H1 (cell line): ENCODE measurements at regions not wholly inside any gene's neighbourhood (a gene's known extent, or its start where the extent isn't known, plus 50 kb on each side); places are given as distances from the start of the nearest gene placed in this dataset.

ENCODE experiments used
- CTCF ChIA-PET: fragments of 300-600 bp; sonication (Branson Sonifier 250); formaldehyde crosslinking; loops from one replicate; lab custom pipeline; 2021; ENCODE audit not compliant: partially characterized antibody; lab: Charles Lee
- POLR2A ChIA-PET: fragments of 300-600 bp; sonication (Branson Sonifier 250); formaldehyde crosslinking; loops from one replicate; lab custom pipeline; 2021; ENCODE audit warnings: inconsistent platforms; ENCODE audit not compliant: partially characterized antibody; lab: Charles Lee
- DNase-seq, 2 experiments: peaks; one replicate each; pipeline versions ENCODE4 v3.0.0 to v3.0.0-alpha.2; 2010 to 2022; ENCODE audit warnings: low spot score in 2 of 2, low read depth in 1 of 2, mixed read lengths in 1 of 2
- FAIRE-seq: peaks from 2 replicates; lab custom pipeline; 2011; peaks lifted over from hg19 to GRCh38; lab: Jason Lieb, UNC
- H2AFZ ChIP-seq: 2 replicates; pipeline ENCODE4 v1.8.1; 2012; ENCODE audit warnings: low read length, inconsistent platforms
- H2AK5ac ChIP-seq: 2 replicates; pipeline ENCODE4 v1.6.1; 2013; ENCODE audit warnings: low read depth, low read length
- H2BK120ac ChIP-seq: replicated peaks from 2 replicates; pipeline ENCODE3; 2013; ENCODE audit warnings: low read depth, low read length, inconsistent platforms
- H2BK12ac ChIP-seq: 2 replicates; pipeline ENCODE4 v1.6.1; 2013; ENCODE audit warnings: low read depth, low read length
- H2BK15ac ChIP-seq: 2 replicates; pipeline ENCODE4 v1.6.1; 2013; ENCODE audit warnings: low read length
- H2BK20ac ChIP-seq: 2 replicates; pipeline ENCODE4 v1.6.1; 2013; ENCODE audit warnings: low read length
- H2BK5ac ChIP-seq: 2 replicates; pipeline ENCODE4 v1.6.1; 2013; ENCODE audit warnings: low read depth, low read length
- H3K14ac ChIP-seq: 2 replicates; pipeline ENCODE4 v1.6.1; 2013; ENCODE audit warnings: inconsistent platforms; ENCODE audit not compliant: insufficient read length
- H3K18ac ChIP-seq: 2 replicates; pipeline ENCODE4 v1.6.1; 2013; ENCODE audit warnings: low read length; ENCODE audit errors: extremely low read depth
- H3K23ac ChIP-seq: 2 replicates; pipeline ENCODE4 v1.6.1; 2013; ENCODE audit warnings: inconsistent platforms; ENCODE audit not compliant: insufficient read length
- H3K23me2 ChIP-seq: 2 replicates; pipeline ENCODE4 v1.6.1; 2013; ENCODE audit warnings: low read depth, low read length
- H3K27ac ChIP-seq: 2 replicates; pipeline ENCODE4 v1.6.1; 2011; ENCODE audit warnings: low read depth, low read length, inconsistent platforms
- H3K27me3 ChIP-seq, 4 experiments: replicated peaks in 1 of 4; 1 replicate in 1 of 4; 2 replicates in 3 of 4; pipeline versions ENCODE4 v1.6.1 to v1.8.1; 2011 to 2013; ENCODE audit warnings: low read length in 3 of 4, mild to moderate bottlenecking in 3 of 4, inconsistent platforms in 2 of 4, mixed read lengths in 2 of 4, moderate library complexity in 1 of 4; ENCODE audit not compliant: control insufficient read depth in 3 of 4, insufficient read depth in 3 of 4; ENCODE audit errors: extremely low read depth in 1 of 4
- H3K36me3 ChIP-seq, 4 experiments: 2 replicates each; pipeline versions ENCODE4 v1.6.1 to v1.8.1; 2011 to 2013; ENCODE audit warnings: mild to moderate bottlenecking in 4 of 4, low read length in 3 of 4, moderate library complexity in 2 of 4, control low read depth in 1 of 4, inconsistent platforms in 1 of 4; ENCODE audit not compliant: insufficient read depth in 4 of 4, control insufficient read depth in 2 of 4
- H3K4ac ChIP-seq: replicated peaks from 2 replicates; pipeline ENCODE3; 2013; ENCODE audit warnings: low read length, low read depth, mixed read lengths, inconsistent platforms; ENCODE audit not compliant: insufficient read length
- H3K4me1 ChIP-seq, 4 experiments: replicated peaks in 1 of 4; 1 replicate in 1 of 4; 2 replicates in 3 of 4; pipeline versions ENCODE4 v1.6.1 to v1.8.1; 2011 to 2013; ENCODE audit warnings: low read length in 3 of 4, inconsistent platforms in 2 of 4, mixed read lengths in 1 of 4; ENCODE audit not compliant: insufficient read depth in 4 of 4, control insufficient read depth in 3 of 4
- H3K4me2 ChIP-seq, 2 experiments: 2 replicates each; pipeline versions ENCODE4 v1.6.1 to v1.8.1; 2011 to 2013; ENCODE audit warnings: low read depth in 2 of 2, low read length in 2 of 2, control low read depth in 1 of 2, inconsistent platforms in 1 of 2, mild to moderate bottlenecking in 1 of 2; ENCODE audit not compliant: insufficient read depth in 1 of 2
- H3K4me3 ChIP-seq, 4 experiments: fragments of 200-600, 300-600 bp in 1 of 4; sonication (generic), shearing (Covaris generic), sonication (Bioruptor Twin) in 1 of 4; 2 replicates each; pipeline versions ENCODE4 v1.5.1 to v1.8.1; 2011 to 2016; ENCODE audit warnings: low read length in 4 of 4, low read depth in 3 of 4, control low read depth in 2 of 4, inconsistent platforms in 2 of 4, mild to moderate bottlenecking in 2 of 4, mixed read lengths in 1 of 4, moderate library complexity in 1 of 4; ENCODE audit not compliant: insufficient read depth in 2 of 4; ENCODE audit errors: extremely low read depth in 1 of 4
- H3K56ac ChIP-seq: replicated peaks from 2 replicates; pipeline ENCODE3; 2013; ENCODE audit warnings: low read depth, mild to moderate bottlenecking, mixed read lengths, low read length, inconsistent platforms; ENCODE audit not compliant: insufficient read length
- H3K79me1 ChIP-seq: 2 replicates; pipeline ENCODE4 v1.6.1; 2013; ENCODE audit warnings: low read depth, low read length, control low read depth
- H3K79me2 ChIP-seq, 2 experiments: 2 replicates each; pipeline versions ENCODE4 v1.6.1 to v1.8.1; 2012 to 2013; ENCODE audit warnings: low read length in 2 of 2, mild to moderate bottlenecking in 2 of 2, inconsistent platforms in 1 of 2; ENCODE audit not compliant: insufficient read depth in 2 of 2, control insufficient read depth in 1 of 2
- H3K9ac ChIP-seq, 4 experiments: replicated peaks in 1 of 4; 1 replicate in 1 of 4; 2 replicates in 3 of 4; pipeline versions ENCODE4 v1.6.1 to v1.8.1; 2011 to 2013; ENCODE audit warnings: low read depth in 3 of 4, low read length in 3 of 4, control low read depth in 2 of 4, mild to moderate bottlenecking in 2 of 4, moderate library complexity in 2 of 4, inconsistent platforms in 1 of 4; ENCODE audit errors: extremely low read depth in 1 of 4
- H3K9me3 ChIP-seq, 2 experiments: 2 replicates each; pipeline versions ENCODE4 v1.6.1 to v1.8.1; 2012 to 2013; ENCODE audit warnings: mild to moderate bottlenecking in 2 of 2, moderate library complexity in 2 of 2, control low read depth in 1 of 2, inconsistent platforms in 1 of 2, low read depth in 1 of 2, low read length in 1 of 2, mixed read lengths in 1 of 2; ENCODE audit not compliant: insufficient read depth in 2 of 2
- H4K20me1 ChIP-seq, 2 experiments: replicated peaks in 1 of 2; 2 replicates each; pipeline versions ENCODE3 to v1.8.1; 2011 to 2013; ENCODE audit warnings: inconsistent platforms in 2 of 2, low read length in 2 of 2, mild to moderate bottlenecking in 1 of 2; ENCODE audit not compliant: insufficient read depth in 2 of 2, control insufficient read depth in 1 of 2
- H4K5ac ChIP-seq: 2 replicates; pipeline ENCODE4 v1.6.1; 2013; ENCODE audit warnings: low read length, low read depth, mixed read lengths, inconsistent platforms; ENCODE audit not compliant: insufficient read length
- H4K8ac ChIP-seq: 2 replicates; pipeline ENCODE4 v1.8.0; 2013; ENCODE audit warnings: mild to moderate bottlenecking, moderate library complexity, low read length, inconsistent platforms; ENCODE audit not compliant: insufficient read depth; ENCODE audit errors: extremely low read depth
- H4K91ac ChIP-seq: replicated peaks from 2 replicates; pipeline ENCODE3; 2013; ENCODE audit warnings: low read length, mixed read lengths, inconsistent platforms; ENCODE audit not compliant: insufficient read length
- GABPA ChIP-seq: IDR thresholded peaks from 2 replicates; pipeline ENCODE4 v1.6.1; 2011; ENCODE audit warnings: mild to moderate bottlenecking, low read length, moderate library complexity, borderline replicate concordance; ENCODE audit not compliant: insufficient read depth
- RBBP5 ChIP-seq: IDR thresholded peaks from 2 replicates; pipeline ENCODE4 v1.7.1; 2012; ENCODE audit warnings: low read depth, mild to moderate bottlenecking, inconsistent platforms, low read length, moderate library complexity, borderline replicate concordance
- SUZ12 ChIP-seq: fragments of 200-600 bp; sonication (generic); IDR thresholded peaks from 2 replicates; pipeline ENCODE4 v1.6.1; 2012; ENCODE audit warnings: mild to moderate bottlenecking, inconsistent platforms, low read length, moderate library complexity, mixed read lengths
- WGBS, 2 experiments: shearing (Covaris generic) in 1 of 2; methylation state at CpG; one replicate each; pipeline versions ENCODE4 v1.1.6 to v1.1.7; 2013 to 2015; ENCODE audit warnings: low lambda C conversion rate in 2 of 2, mixed read lengths in 2 of 2, inconsistent platforms in 1 of 2, low coverage in 1 of 2, missing lambda C conversion rate in 1 of 2; ENCODE audit not compliant: insufficient replicate concordance in 2 of 2, insufficient coverage in 1 of 2, insufficient read length in 1 of 2; ENCODE audit errors: extremely low coverage in 1 of 2, missing lambda C conversion rate in 1 of 2; 5-methylcytosine and 5-hydroxymethylcytosine counted together

DNA sequence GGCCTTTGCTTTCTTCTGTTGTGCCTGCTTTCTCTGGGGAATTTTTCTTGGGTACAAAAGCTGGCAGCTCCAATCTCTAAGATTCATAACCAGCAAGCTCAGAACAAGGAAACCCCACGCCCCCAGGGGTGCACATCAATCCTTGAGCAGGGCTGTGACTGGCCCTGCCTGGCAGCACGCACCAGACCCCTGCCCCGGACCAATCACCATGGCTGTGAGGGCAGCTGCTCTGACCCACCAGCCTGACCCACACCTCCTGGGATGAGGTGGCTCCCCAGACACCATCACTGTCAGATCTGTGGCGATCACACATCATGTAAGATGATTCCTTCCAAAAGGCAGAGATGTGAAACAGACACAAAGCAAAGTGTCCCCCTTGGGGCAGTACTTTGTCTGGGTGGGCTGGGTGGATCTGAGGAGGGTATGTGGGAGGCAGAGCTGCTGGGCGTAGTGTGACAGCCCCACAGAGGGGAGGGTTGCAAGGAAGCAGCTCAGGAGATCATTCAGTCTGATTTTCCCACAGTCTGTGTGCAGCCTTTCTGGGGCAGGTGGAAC is 175.5 kb upstream of the SHH start:
- no peak for FAIRE-seq

More for the DNA sequence above, 175.5 kb upstream of the SHH start:
- Histone ChIP-seq H3K27me3 (no peaks in the 10 kb centered on the region), H3K4me1 (no peaks in the 10 kb centered on the region), H2BK120ac (no peak overlapping the region), H2BK20ac (no peak overlapping the region), H3K23me2 (no peaks in the 10 kb centered on the region), H3K9ac (no peak overlapping the region), H3K27ac (no peak overlapping the region), H4K8ac (no peak overlapping the region), H4K5ac (no peak overlapping the region), H2BK15ac (no peak overlapping the region), H3K4me2 (no peak overlapping the region), H3K56ac (no peak overlapping the region), H2BK12ac (no peak overlapping the region), H3K23ac (no peak overlapping the region), H4K20me1 (no peaks in the 10 kb centered on the region), H3K18ac (no peak overlapping the region), H2BK5ac (no peak overlapping the region), H3K79me2 (no peaks in the 10 kb centered on the region), H4K91ac (no peak overlapping the region), H3K36me3 (no peaks in the 10 kb centered on the region), H2AFZ (no peak overlapping the region), H3K4ac (no peak overlapping the region), H3K4me3 (no peak overlapping the region), H3K14ac (no peak overlapping the region), H3K9me3 (peaks cover 8 to 19% of the 10 kb centered on the region in 2 experiments; a peak in 2 of 4 replicates), H2AK5ac (no peak overlapping the region), H3K79me1 (no peaks in the 10 kb centered on the region)
- TF ChIP-seq GABPA, result no peak
- TF ChIP-seq RBBP5, result no peak
- TF ChIP-seq SUZ12, result no peak
- no peak for DNase-seq
- CTCF ChIA-PET, result interaction anchor here (1.3 kb wide), 1 partner anchor 25 kb away, joined by 4 read pairs; no protein-coding TSS in a partner anchor
- POLR2A ChIA-PET, result no interaction called here
- WGBS, 2 experiments, result 88% methylated on average over 5 of the region's 5 CpGs; no CpG with 5 or more reads in 1 of the 2 experiments
